ENCODE measurements at regions not wholly inside any gene's neighbourhood (a gene's known extent, or its start where the extent isn't known, plus 50 kb on each side); places are given as distances from the start of the nearest gene placed in this dataset.

DNA sequence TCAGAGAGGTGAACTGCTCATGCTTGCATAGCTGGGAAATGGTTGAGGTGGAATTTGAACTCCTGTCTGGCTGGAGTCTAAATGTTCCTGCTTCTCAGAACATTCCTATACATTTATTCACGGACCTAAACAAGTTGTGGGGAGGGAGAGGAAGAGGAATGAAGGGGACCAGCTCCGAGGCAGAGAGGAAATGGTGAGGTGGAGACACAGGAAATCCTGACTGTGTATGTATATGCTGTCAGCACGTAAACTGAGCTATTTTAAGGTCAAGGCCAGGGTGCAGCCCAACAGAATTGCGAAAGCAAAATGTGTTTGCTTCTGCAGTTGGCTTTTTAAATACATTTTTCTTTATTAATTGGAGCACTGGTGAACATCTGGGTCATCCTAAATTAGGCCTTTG, 74.1 kb upstream of the POMGNT2 start:
- DNase-seq (ENCODE audit: low spot score) = peak; percentile 47
- TF ChIP-seq, protein P1, sequence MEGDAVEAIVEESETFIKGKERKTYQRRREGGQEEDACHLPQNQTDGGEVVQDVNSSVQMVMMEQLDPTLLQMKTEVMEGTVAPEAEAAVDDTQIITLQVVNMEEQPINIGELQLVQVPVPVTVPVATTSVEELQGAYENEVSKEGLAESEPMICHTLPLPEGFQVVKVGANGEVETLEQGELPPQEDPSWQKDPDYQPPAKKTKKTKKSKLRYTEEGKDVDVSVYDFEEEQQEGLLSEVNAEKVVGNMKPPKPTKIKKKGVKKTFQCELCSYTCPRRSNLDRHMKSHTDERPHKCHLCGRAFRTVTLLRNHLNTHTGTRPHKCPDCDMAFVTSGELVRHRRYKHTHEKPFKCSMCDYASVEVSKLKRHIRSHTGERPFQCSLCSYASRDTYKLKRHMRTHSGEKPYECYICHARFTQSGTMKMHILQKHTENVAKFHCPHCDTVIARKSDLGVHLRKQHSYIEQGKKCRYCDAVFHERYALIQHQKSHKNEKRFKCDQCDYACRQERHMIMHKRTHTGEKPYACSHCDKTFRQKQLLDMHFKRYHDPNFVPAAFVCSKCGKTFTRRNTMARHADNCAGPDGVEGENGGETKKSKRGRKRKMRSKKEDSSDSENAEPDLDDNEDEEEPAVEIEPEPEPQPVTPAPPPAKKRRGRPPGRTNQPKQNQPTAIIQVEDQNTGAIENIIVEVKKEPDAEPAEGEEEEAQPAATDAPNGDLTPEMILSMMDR (IDR thresholded peaks at IDR 0.05; ENCODE audit: extremely low read depth, missing control alignments) = no peak

DNA sequence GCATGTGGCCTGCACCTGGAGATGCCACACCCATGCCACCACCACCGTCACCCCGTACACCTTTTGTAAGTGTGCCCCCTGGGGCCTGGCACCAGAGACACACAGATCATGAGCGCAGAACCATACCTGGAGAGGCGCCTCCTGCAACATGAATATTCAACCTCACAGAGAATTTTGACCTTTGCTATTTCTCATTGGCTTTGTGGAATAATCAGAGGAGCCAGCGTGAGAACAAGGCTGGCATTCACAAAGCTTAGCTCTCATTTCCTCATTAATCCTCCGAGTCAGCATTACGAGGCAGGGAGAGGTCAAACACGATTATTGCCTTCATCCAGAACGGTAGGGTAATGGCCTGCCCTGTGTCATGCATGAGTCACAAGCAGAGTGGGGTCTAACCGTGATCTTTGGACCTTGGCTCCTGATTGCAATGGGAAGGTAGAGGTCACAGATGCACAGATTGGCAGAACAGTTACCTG, 73.0 kb upstream of the POMGNT2 start:
- no peak for DNase-seq (ENCODE audit: low spot score)
- TF ChIP-seq, protein P1 (IDR thresholded peaks at IDR 0.05; ENCODE audit: extremely low read depth, missing control alignments) = no peak

DNA sequence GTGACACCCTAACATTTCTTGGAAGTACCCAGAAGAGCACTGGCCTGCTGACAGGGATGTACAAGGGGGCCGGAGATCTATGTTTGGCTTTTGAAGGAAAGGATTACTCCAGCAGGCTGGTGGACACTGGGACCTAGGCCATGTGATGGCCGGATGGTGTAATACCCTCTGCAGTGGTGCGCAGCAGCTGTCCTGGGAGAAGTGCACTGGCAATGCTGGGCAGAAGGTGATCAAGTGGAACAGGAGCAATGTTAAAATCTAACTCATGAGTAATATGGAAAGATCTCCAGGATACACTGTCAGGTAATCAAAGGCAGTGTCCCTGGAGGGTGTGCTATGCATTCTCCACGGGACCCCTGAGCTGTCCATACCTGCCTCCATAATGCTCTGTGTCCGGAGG, 71.2 kb upstream of the POMGNT2 start:
- DNase-seq (ENCODE audit: low spot score) = no peak
- TF ChIP-seq, protein P1 (IDR thresholded peaks at IDR 0.05; ENCODE audit: extremely low read depth, missing control alignments) = no peak

DNA sequence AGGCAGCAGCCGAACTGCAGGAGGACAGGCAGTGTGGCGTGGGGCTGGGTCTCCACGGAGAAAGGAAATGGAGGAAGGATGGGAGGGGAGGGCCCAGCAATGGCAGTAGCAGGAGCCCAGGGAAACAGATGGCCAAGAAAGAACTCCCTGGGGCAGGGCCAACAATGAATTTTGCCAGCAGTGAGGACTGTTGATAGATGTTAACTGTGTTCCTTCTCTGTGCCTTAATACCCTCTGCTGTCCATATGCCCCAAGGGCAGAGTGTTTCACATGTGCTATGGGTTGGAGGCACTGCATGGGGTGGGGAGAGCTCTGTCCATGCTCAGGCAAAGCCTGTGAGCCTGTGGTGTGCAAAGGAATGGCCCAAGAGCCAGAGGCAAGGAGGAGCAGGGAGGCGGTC, 70.8 kb upstream of the POMGNT2 start:
- no peak for DNase-seq (ENCODE audit: low spot score)

DNA sequence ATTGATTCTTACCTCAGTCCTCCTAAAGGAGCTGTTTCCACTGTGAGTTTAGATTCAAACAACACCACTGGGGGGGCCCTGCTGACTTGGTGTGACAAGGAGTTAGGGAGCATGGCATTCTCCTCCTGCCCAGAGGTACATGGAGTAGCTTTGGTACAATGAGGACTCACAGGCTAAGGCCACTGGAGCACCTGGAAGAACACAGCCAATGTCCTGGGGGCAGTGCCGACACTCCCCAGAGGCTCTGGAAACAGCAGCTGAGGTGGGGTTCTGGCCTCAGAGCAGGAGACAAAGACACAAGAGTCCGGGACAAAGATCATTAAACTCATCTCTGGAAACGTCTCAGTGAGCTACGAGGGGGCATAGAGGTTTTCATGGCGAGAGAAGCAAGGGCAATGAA, 69.7 kb upstream of the POMGNT2 start:
- TF ChIP-seq, protein P1 (IDR thresholded peaks at IDR 0.05; ENCODE audit: extremely low read depth, missing control alignments) = no peak
- DNase-seq (ENCODE audit: low spot score) = no peak

More for the DNA sequence above, 70.8 kb upstream of the POMGNT2 start:
- TF ChIP-seq, protein P1 (IDR thresholded peaks at IDR 0.05; ENCODE audit: extremely low read depth, missing control alignments) = no peak

DNA sequence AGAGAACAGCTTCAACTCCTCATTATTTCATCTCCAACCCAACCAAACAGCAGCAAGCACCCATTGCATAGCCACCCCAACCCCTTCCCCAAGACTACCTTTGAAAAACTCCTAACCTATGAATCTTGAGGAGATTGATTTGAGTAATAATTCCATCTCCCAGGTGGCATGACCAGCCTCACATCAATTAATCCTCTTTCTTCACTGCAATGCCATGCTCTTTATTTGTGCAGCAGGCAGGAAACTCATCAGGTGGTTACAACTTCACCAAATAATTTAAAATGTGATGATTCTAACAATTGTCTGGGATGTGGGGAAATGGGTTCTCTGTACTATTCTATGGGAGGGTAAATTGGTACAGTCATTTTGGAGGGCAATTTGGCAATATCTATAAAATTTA, 68.1 kb upstream of the POMGNT2 start:
- TF ChIP-seq, protein P1 (IDR thresholded peaks at IDR 0.05; ENCODE audit: extremely low read depth, missing control alignments) = no peak
- no peak for DNase-seq (ENCODE audit: low spot score)

DNA sequence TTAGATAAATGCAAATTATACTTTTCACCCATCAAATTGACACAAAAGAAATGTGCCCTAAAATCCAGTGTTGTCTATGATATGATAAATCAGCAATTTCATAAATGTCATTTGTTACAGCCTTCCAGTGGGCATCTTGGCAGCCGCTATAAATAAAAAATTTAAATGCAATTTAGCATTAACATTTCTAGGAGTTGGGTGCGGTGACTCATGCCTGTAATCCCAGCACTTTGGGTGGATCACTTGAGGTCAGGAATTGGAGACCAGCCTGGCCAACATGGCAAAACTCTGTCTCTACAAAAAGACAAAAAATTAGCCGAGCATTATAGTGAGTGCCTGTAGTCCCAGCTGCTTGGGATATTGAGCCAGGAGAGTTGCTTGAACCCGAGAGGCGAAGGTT, 65.9 kb upstream of the POMGNT2 start:
- TF ChIP-seq, protein P1 (IDR thresholded peaks at IDR 0.05; ENCODE audit: extremely low read depth, missing control alignments) = no peak
- no peak for DNase-seq (ENCODE audit: low spot score)

Measured in GM20000 (cell line).